GM20000 (cell line): ENCODE measurements at regions not wholly inside any gene's neighbourhood (a gene's known extent, or its start where the extent isn't known, plus 50 kb on each side); places are given as distances from the start of the nearest gene placed in this dataset.

Experiments used
- DNase-seq: peaks from one replicate; pipeline ENCODE4 v3.0.0; 2012; ENCODE audit warnings: low spot score
- CTCF ChIP-seq: IDR thresholded peaks from 2 replicates; pipeline ENCODE4 v1.5.1; 2012; ENCODE audit warnings: mild to moderate bottlenecking, control low read depth; ENCODE audit errors: extremely low read depth, missing control alignments

GRCh38 chr12:83759906-83760305 is 1073.2 kb downstream of the TMTC2 start:
- TF ChIP-seq CTCF = no peak
- DNase-seq = no peak

- DNase-seq = no peak
- no peak for TF ChIP-seq CTCF
Measured at GRCh38 chr12:83758888-83759631, 1072.4 kb downstream of the TMTC2 start.

GRCh38 chr12:83753904-83754303 is 1067.2 kb downstream of the TMTC2 start:
- no peak for DNase-seq
- TF ChIP-seq CTCF = no peak

GRCh38 chr12:83753205-83753604 is 1066.5 kb downstream of the TMTC2 start:
- DNase-seq = no peak
- no peak for TF ChIP-seq CTCF

GRCh38 chr12:83739607-83740006 is 1052.9 kb downstream of the TMTC2 start:
- no peak for DNase-seq
- no peak for TF ChIP-seq CTCF

- no peak for DNase-seq
- no peak for TF ChIP-seq CTCF
Measured at GRCh38 chr12:83710851-83711250, 1024.1 kb downstream of the TMTC2 start.

- no peak for TF ChIP-seq CTCF
Measured at GRCh38 chr12:83709899-83710298, 1023.2 kb downstream of the TMTC2 start.

More at GRCh38 chr12:83709899-83710298, 1023.2 kb downstream of the TMTC2 start:
- DNase-seq = no peak
